ENCODE measurements at regions not wholly inside any gene's neighbourhood (a gene's known extent, or its start where the extent isn't known, plus 50 kb on each side); places are given as distances from the start of the nearest gene placed in this dataset.

DNA sequence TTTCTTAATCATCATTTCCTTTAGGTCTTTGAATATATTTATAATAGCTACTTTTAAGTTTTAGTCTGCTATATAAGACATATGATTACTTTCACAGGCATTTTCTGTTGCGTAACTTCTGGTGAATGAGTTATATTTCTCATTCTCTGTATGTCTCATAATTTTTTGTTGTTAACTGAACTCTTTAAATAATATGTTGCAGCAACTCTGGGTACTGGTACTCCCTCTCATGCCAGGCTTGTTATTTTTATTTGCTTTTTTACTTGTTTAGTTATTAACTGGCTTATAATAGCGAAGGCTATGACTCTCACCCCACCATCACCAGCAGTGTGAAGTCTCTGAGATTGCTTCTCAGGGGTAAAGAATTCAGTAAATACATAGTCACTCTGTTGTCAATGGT is 524.2 kb upstream of the CHORDC1 start:
- no peaks in the 10 kb centered on the region for H3K27me3 ChIP-seq (ENCODE audit: insufficient read depth, low read depth, severe bottlenecking)
- no peak for TF ChIP-seq CTCF (IDR thresholded peaks at IDR 0.05; ENCODE audit: low read depth, low read length)
- no peak for DNase-seq
- H3K27ac ChIP-seq, result no peak overlapping the region
- H3K4me3 ChIP-seq (ENCODE audit: low read depth, low read length), result no peak overlapping the region
- H3K36me3 ChIP-seq, result no peaks in the 10 kb centered on the region
- peaks cover 8% of the 10 kb centered on the region for H3K9me3 ChIP-seq (ENCODE audit: severe bottlenecking)

GRCh38 chr11:90744169-90744568 is 521.3 kb upstream of the CHORDC1 start:
- H3K27ac ChIP-seq, result no peak overlapping the region
- DNase-seq, result no peak
- no peaks in the 10 kb centered on the region for H3K27me3 ChIP-seq (ENCODE audit: insufficient read depth, low read depth, severe bottlenecking)
- TF ChIP-seq CTCF (IDR thresholded peaks at IDR 0.05; ENCODE audit: low read depth, low read length), result no peak
- no peaks in the 10 kb centered on the region for H3K36me3 ChIP-seq
- no peak overlapping the region for H3K4me3 ChIP-seq (ENCODE audit: low read depth, low read length)
- peaks cover 8% of the 10 kb centered on the region for H3K9me3 ChIP-seq (ENCODE audit: severe bottlenecking)

DNA sequence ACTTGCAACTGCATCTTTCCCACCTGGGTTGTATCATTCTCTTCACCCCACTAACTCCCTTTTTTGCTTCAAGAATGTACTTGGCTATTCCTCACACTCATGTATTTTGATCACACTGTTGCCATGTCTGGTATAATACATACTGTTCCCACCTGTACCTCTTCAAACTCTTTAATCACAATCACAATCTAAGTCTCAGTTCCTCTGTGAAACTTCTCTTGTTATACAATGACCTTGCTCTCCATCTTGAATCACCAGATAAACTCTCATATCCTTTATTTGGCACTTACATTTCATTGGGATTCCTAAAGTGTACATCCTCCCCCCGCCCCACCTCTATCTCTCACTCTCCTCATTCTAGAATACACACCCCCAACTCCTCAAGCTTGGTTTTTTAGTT is 516.0 kb upstream of the CHORDC1 start:
- Histone ChIP-seq H3K4me3 (ENCODE audit: low read depth, low read length) (no peak overlapping the region), H3K27me3 (ENCODE audit: insufficient read depth, low read depth, severe bottlenecking) (no peaks in the 10 kb centered on the region), H3K9me3 (ENCODE audit: severe bottlenecking) (no peaks in the 10 kb centered on the region), H3K36me3 (no peaks in the 10 kb centered on the region), H3K27ac (no peak overlapping the region)
- TF ChIP-seq CTCF (IDR thresholded peaks at IDR 0.05; ENCODE audit: low read depth, low read length), result no peak
- DNase-seq, result no peak

DNA sequence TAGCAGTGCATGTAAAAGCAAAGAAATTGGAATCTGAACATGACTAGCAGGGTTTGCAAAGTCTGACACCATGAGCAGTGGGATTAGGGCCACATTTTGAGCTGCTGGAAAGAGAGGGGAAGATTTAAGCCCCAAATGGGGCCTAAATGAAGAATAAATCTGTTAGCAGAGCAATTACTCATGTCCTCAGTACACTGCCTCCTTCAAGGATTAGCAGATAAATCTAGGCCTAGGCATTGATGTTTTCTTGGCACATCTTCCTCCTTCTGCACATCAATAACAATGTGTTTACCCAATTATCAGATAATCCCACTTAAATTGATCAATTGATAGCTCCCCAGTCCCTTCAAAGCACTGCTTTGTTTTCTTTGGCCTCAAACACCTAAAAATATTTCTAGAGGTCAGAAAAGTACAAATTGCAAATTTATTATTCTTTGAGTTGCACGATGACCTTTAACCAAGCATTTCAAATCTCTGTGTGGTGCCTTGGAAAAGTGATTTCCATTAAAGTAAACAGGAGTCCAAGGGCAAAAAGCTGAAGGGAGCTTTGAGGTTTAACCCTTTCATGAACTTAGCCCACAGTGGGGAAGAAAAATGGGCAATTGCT is 514.7 kb upstream of the CHORDC1 start:
- no peaks in the 10 kb centered on the region for H3K36me3 ChIP-seq
- no peaks in the 10 kb centered on the region for H3K27me3 ChIP-seq (ENCODE audit: insufficient read depth, low read depth, severe bottlenecking)
- no peak overlapping the region for H3K4me3 ChIP-seq (ENCODE audit: low read depth, low read length)
- peak; percentile 67 for DNase-seq
- H3K9me3 ChIP-seq (ENCODE audit: severe bottlenecking), result no peaks in the 10 kb centered on the region
- H3K27ac ChIP-seq, result no peak overlapping the region; the same call in 1 of the 2 replicates
- no peak for TF ChIP-seq CTCF (IDR thresholded peaks at IDR 0.05; ENCODE audit: low read depth, low read length)

GRCh38 chr11:90732486-90732885 is 509.6 kb upstream of the CHORDC1 start:
- DNase-seq, result no peak
- no peak overlapping the region for H3K27ac ChIP-seq
- H3K4me3 ChIP-seq (ENCODE audit: low read depth, low read length), result no peak overlapping the region

More at GRCh38 chr11:90732486-90732885, 509.6 kb upstream of the CHORDC1 start:
- no peaks in the 10 kb centered on the region for H3K9me3 ChIP-seq (ENCODE audit: severe bottlenecking)
- no peak for TF ChIP-seq CTCF (IDR thresholded peaks at IDR 0.05; ENCODE audit: low read depth, low read length)
- no peaks in the 10 kb centered on the region for H3K36me3 ChIP-seq
- no peaks in the 10 kb centered on the region for H3K27me3 ChIP-seq (ENCODE audit: insufficient read depth, low read depth, severe bottlenecking)

Data from WERI-Rb-1 (cell line).